ENCODE measurements at regions not wholly inside any gene's neighbourhood (a gene's known extent, or its start where the extent isn't known, plus 50 kb on each side); places are given as distances from the start of the nearest gene placed in this dataset.

DNA sequence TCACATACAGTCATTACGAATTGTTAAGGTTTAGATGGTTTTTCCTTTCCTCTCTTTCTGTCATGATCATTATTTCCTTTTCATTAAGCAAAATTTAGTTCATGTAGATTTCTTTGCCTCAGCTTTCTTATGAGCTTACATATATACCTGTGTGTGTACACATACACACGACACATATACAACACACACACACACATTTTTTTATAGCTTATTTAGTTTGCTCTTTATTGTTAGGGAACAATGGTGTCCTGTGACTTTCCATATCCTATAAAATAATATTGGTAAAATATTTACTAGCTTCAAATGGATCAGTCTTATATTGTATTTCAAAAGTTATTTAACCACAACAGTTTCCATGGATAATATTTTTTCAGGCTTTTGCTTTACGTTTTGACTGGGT is 840.7 kb downstream of the PCDH18 start:
- TF ChIP-seq ZNF70 (CRISPR knock-in tag; IDR thresholded peaks at IDR 0.05) (no peak), CSRNP3 (CRISPR knock-in tag; IDR thresholded peaks at IDR 0.05) (no peak)
- TF ChIP-seq, protein P1, sequence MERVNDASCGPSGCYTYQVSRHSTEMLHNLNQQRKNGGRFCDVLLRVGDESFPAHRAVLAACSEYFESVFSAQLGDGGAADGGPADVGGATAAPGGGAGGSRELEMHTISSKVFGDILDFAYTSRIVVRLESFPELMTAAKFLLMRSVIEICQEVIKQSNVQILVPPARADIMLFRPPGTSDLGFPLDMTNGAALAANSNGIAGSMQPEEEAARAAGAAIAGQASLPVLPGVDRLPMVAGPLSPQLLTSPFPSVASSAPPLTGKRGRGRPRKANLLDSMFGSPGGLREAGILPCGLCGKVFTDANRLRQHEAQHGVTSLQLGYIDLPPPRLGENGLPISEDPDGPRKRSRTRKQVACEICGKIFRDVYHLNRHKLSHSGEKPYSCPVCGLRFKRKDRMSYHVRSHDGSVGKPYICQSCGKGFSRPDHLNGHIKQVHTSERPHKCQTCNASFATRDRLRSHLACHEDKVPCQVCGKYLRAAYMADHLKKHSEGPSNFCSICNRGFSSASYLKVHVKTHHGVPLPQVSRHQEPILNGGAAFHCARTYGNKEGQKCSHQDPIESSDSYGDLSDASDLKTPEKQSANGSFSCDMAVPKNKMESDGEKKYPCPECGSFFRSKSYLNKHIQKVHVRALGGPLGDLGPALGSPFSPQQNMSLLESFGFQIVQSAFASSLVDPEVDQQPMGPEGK (CRISPR knock-in tag; IDR thresholded peaks at IDR 0.05; ENCODE audit: borderline replicate concordance): no peak

All from SK-N-SH treated with all-trans-retinoic acid at 6 μM for 48 hours (cell line).